Nephron progenitor cell (in vitro differentiated cells): ENCODE measurements at regions not wholly inside any gene's neighbourhood (a gene's known extent, or its start where the extent isn't known, plus 50 kb on each side); places are given as distances from the start of the nearest gene placed in this dataset.

Source experiments
- DNase-seq: peaks from one replicate; pipeline ENCODE4 v3.0.0; 2021
- H3K27ac Mint-ChIP-seq: 2 replicates; pipeline ENCODE4 v1.8.0; 2021; ENCODE audit warnings: mild to moderate bottlenecking, moderate library complexity, mixed read lengths
- H3K27me3 Mint-ChIP-seq: 2 replicates; pipeline ENCODE4 v1.8.0; 2021; ENCODE audit warnings: mild to moderate bottlenecking, low read depth, mixed read lengths; ENCODE audit not compliant: poor library complexity
- H3K36me3 Mint-ChIP-seq: 2 replicates; pipeline ENCODE4 v1.8.0; 2021; ENCODE audit warnings: low read depth, mixed read lengths
- H3K4me1 Mint-ChIP-seq: 2 replicates; pipeline ENCODE4 v1.8.0; 2021; ENCODE audit warnings: mixed read lengths
- H3K4me3 Mint-ChIP-seq: 2 replicates; pipeline ENCODE4 v1.8.0; 2021; ENCODE audit warnings: mild to moderate bottlenecking, moderate library complexity, mixed read lengths
- H3K9me3 Mint-ChIP-seq: 2 replicates; pipeline ENCODE4 v1.8.0; 2021; ENCODE audit warnings: mild to moderate bottlenecking, moderate library complexity, mixed read lengths
- TF ChIP-seq, protein P1 (sequence below): fragments of 200-600 bp; sonication (generic); IDR thresholded peaks from 2 replicates; pipeline ENCODE4 v1.5.0; 2021; ENCODE audit warnings: antibody characterized with exemption

GRCh38 chr13:71137101-71137500 is 729.9 kb downstream of the DACH1 start:
- Mint-ChIP-seq H3K27ac (no peak overlapping the region), H3K27me3 (no peaks in the 10 kb centered on the region)

GRCh38 chr13:71124230-71124629 is 742.8 kb downstream of the DACH1 start:
- no peak for DNase-seq
- H3K27ac Mint-ChIP-seq: no peak overlapping the region
- H3K9me3 Mint-ChIP-seq: no peaks in the 10 kb centered on the region
- TF ChIP-seq, protein P1, sequence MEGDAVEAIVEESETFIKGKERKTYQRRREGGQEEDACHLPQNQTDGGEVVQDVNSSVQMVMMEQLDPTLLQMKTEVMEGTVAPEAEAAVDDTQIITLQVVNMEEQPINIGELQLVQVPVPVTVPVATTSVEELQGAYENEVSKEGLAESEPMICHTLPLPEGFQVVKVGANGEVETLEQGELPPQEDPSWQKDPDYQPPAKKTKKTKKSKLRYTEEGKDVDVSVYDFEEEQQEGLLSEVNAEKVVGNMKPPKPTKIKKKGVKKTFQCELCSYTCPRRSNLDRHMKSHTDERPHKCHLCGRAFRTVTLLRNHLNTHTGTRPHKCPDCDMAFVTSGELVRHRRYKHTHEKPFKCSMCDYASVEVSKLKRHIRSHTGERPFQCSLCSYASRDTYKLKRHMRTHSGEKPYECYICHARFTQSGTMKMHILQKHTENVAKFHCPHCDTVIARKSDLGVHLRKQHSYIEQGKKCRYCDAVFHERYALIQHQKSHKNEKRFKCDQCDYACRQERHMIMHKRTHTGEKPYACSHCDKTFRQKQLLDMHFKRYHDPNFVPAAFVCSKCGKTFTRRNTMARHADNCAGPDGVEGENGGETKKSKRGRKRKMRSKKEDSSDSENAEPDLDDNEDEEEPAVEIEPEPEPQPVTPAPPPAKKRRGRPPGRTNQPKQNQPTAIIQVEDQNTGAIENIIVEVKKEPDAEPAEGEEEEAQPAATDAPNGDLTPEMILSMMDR: no peak
- no peaks in the 10 kb centered on the region for H3K27me3 Mint-ChIP-seq
- H3K4me1 Mint-ChIP-seq: no peaks in the 10 kb centered on the region
- H3K36me3 Mint-ChIP-seq: no peaks in the 10 kb centered on the region
- no peak overlapping the region for H3K4me3 Mint-ChIP-seq

More at GRCh38 chr13:71137101-71137500, 729.9 kb downstream of the DACH1 start:
- Mint-ChIP-seq H3K4me3 (no peak overlapping the region), H3K4me1 (no peaks in the 10 kb centered on the region), H3K36me3 (no peaks in the 10 kb centered on the region), H3K9me3 (no peaks in the 10 kb centered on the region)
- TF ChIP-seq, protein P1: no peak
- no peak for DNase-seq

- Mint-ChIP-seq H3K27ac (no peak overlapping the region), H3K27me3 (no peaks in the 10 kb centered on the region), H3K36me3 (no peaks in the 10 kb centered on the region), H3K4me3 (no peak overlapping the region), H3K9me3 (no peaks in the 10 kb centered on the region), H3K4me1 (no peaks in the 10 kb centered on the region)
- DNase-seq: no peak
- TF ChIP-seq, protein P1: no peak
Measured at GRCh38 chr13:71118779-71119364, 748.1 kb downstream of the DACH1 start.

DNA sequence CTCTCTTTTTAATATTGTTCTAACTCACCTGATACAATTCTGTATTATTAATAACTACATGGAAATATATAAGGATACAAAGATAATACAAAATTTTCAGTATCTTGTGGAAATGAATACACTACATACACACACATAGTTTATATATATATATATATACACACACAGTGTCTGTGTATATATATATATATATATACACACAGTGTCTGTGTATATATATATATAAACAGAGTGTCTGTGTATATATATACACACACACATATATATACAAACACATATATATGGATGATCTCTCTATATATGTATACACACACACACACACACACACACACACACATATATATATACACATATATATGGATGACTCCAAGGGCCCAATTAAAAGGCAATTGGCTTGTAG is 749.1 kb downstream of the DACH1 start:
- Mint-ChIP-seq H3K4me3 (no peak overlapping the region), H3K27ac (no peak overlapping the region), H3K36me3 (no peaks in the 10 kb centered on the region), H3K27me3 (no peaks in the 10 kb centered on the region), H3K9me3 (no peaks in the 10 kb centered on the region), H3K4me1 (no peaks in the 10 kb centered on the region)
- DNase-seq: no peak
- TF ChIP-seq, protein P1: no peak

GRCh38 chr13:71115301-71115700 is 751.7 kb downstream of the DACH1 start:
- no peaks in the 10 kb centered on the region for H3K36me3 Mint-ChIP-seq
- H3K4me3 Mint-ChIP-seq: no peak overlapping the region
- TF ChIP-seq, protein P1: no peak
- H3K27me3 Mint-ChIP-seq: no peaks in the 10 kb centered on the region
- no peak for DNase-seq
- H3K9me3 Mint-ChIP-seq: no peaks in the 10 kb centered on the region
- no peaks in the 10 kb centered on the region for H3K4me1 Mint-ChIP-seq
- no peak overlapping the region for H3K27ac Mint-ChIP-seq

DNA sequence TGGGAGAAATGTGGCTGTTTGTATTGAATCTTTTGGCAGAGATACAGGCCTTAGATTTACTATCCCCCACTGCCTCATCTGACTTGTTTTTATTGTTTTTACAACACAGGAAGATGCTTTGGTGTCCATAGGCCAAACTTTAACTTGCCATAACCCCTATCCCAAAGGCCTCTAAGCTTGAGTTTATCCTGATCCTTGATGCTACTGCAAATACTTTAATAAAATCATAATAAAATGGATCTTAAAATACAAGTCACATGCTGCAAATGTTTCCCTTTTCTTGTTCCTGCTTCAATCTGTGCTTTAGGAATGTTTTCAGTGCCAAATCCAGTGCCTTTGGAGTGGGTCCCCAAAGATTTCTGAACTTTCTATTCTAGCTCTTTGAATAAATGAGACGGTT is 770.6 kb downstream of the DACH1 start:
- TF ChIP-seq, protein P1: no peak
- no peak overlapping the region for H3K27ac Mint-ChIP-seq
- H3K27me3 Mint-ChIP-seq: no peaks in the 10 kb centered on the region
- H3K4me1 Mint-ChIP-seq: peaks cover 9% of the 10 kb centered on the region
- DNase-seq: no peak
- no peak overlapping the region for H3K4me3 Mint-ChIP-seq
- H3K36me3 Mint-ChIP-seq: no peaks in the 10 kb centered on the region
- H3K9me3 Mint-ChIP-seq: no peaks in the 10 kb centered on the region
